Ramos (cell line): ENCODE measurements at regions not wholly inside any gene's neighbourhood (a gene's known extent, or its start where the extent isn't known, plus 50 kb on each side); places are given as distances from the start of the nearest gene placed in this dataset.

Source experiments
- in situ Hi-C: fragments of 300-500 bp; cut with MboI; formaldehyde crosslinking; loops from one replicate; pipeline ENCODE4 v1.14.3; 2022; ENCODE audit warnings: low sequenced_read_pairs; ENCODE audit not compliant: unreplicated experiment

DNA sequence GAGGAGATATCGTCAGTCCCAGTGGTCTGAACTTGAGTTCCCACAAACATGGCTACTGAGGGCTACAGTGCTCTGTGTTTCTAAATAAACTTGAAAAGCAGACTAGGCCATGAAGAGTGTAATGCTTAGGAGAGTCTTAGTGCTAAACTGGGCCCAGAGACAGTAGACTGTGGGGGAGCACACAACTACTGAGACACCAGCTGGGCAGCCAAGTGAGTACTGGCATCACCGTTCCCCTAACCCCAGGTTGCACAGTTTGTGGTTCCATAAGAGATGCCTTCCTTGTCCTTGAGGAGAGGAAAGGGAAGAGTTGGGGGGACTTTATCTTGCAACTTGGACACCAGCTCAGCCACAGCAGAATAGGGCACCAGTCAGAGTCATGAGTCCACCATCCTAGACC lies 172.1 kb upstream of the DMRTA1 start:
- in situ Hi-C loops, result no loop called here

- in situ Hi-C loops, result no loop called here
These were observed 168.2 kb upstream of the DMRTA1 start for GRCh38 chr9:22278426-22278825.

DNA sequence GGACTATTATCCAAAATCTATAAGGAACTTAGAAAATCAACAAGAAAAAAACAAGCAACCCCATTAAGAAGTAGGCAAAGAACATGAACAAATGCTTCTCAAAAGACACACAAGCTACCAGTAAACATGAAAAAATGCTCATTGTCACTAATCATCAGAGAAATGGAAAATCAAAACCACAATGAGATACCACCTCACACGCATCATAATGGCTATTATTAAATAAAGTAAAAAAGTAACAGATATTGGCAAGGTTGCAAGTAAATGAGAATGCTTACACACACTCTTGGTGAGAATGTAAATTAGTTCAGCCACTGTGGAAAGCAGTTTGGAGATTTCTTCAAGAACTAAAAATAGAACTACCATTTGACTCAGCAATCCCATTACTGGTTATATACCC lies 167.0 kb upstream of the DMRTA1 start:
- in situ Hi-C loops, result no loop called here

- in situ Hi-C loops, result no loop called here
These were observed 161.6 kb upstream of the DMRTA1 start for GRCh38 chr9:22285066-22285465.

DNA sequence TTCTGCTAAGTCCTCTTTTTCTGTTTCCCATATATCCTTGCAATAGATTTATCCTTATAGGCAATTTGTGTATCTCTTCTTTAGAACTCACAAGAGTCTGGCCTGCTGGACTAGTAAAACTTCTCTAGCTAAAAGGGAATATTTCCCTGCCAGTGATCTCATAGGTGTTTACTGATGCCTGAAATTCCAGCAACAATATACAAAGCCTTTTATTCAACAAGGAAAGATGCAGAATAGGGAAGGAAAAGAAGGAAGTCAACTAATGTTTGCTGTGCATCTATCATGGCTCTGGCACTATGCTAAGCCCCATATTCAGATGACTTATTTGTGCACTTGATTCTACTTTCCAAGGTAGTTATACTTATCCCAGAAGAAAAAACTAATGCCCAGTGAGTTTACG lies 160.0 kb upstream of the DMRTA1 start:
- in situ Hi-C loops, result no loop called here

GRCh38 chr9:22288661-22289060 lies 158.0 kb upstream of the DMRTA1 start:
- in situ Hi-C loops, result no loop called here

DNA sequence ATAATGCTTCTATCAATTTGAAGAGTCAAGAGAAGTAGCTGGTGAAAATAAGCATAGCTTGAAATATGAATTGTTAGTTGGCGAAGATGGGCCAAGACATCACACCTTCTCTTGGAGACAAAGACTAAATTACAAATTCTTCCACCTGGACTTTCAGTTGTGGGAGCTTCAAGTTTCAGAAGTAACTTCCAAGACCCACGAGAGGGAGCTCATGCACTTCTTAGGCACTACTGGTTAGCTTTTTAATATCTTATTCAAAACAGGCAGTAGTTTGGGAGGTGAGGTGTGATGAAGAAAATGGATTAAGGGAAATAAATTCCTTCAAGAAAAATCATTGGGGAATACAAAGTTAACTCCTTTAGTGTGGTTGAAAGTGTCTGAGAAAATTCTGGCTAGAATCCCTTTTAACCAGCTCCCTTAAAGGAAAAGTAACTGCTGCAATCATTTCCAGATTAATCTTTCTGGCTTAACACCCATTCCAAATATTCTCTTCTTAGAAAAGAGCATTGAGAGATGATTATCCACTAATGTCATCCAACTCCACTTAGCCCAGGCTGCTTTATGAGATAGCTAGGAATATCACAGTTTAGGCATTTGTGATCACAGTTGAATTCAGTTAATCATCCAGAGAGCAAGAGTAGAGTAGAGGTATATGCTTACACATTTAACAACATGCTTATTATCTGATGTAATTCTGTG lies 139.5 kb upstream of the DMRTA1 start:
- in situ Hi-C loops, result no loop called here

- in situ Hi-C loops, result no loop called here
These were observed 138.4 kb upstream of the DMRTA1 start for GRCh38 chr9:22308177-22308576.

GRCh38 chr9:22316645-22317044 lies 130.0 kb upstream of the DMRTA1 start:
- in situ Hi-C loops, result no loop called here

DNA sequence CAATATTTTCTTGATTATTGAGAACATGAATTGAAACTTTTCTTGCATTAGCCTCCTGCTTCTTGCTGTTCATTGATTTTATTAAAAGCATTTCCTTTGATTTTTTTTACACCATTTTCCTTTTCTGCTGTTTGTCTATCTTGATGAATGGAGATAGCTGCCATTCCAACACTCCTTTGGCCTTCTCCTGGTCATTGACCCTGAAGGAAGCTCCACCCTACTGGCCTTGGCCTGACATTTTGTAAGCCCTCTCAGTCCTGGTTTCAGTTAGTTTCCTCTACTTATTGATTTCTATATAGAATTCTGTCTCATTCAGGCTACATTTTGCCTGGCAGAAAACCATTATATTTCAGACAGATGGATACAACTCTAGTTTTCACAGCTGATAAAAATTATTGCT lies 115.1 kb upstream of the DMRTA1 start:
- in situ Hi-C loops, result no loop called here

GRCh38 chr9:22332202-22332601 lies 114.4 kb upstream of the DMRTA1 start:
- in situ Hi-C loops, result no loop called here

GRCh38 chr9:22337261-22337660 lies 109.4 kb upstream of the DMRTA1 start:
- in situ Hi-C loops, result no loop called here

- in situ Hi-C loops, result no loop called here
These were observed 104.0 kb upstream of the DMRTA1 start for GRCh38 chr9:22342491-22343217.

- in situ Hi-C loops, result no loop called here
These were observed 103.4 kb upstream of the DMRTA1 start for GRCh38 chr9:22343218-22343611.

DNA sequence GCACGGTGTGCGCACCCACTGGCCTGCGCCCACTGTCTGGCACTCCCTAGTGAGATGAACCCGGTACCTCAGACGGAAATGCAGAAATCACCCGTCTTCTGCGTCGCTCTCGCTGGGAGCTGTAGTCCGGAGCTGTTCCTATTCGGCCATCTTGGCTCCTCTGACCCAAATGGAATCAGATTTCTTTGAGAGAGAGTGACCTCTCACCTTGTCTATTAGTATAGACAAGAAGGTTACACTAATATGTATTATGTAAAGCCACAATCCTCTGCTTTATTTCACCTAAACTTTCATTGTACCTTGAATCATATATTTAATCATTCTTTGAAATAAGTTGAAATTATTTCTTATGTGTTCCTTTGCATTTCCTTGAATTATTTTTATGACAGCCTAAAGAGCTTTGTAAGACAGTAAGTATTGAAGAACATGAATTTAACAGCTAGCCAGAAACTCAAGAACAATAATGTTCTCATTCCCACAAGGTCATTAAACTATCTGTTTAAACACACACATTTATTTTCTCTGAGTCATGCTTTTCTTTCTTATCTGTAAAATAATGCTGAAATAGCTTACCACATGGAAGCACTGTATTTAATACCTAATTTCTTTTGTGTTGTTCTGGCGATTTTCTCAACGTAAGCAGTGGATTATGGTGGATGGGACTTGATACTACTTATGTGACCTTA lies 91.8 kb upstream of the DMRTA1 start:
- in situ Hi-C loops, result no loop called here

- in situ Hi-C loops, result no loop called here
These were observed 89.6 kb upstream of the DMRTA1 start for GRCh38 chr9:22356985-22357384.

DNA sequence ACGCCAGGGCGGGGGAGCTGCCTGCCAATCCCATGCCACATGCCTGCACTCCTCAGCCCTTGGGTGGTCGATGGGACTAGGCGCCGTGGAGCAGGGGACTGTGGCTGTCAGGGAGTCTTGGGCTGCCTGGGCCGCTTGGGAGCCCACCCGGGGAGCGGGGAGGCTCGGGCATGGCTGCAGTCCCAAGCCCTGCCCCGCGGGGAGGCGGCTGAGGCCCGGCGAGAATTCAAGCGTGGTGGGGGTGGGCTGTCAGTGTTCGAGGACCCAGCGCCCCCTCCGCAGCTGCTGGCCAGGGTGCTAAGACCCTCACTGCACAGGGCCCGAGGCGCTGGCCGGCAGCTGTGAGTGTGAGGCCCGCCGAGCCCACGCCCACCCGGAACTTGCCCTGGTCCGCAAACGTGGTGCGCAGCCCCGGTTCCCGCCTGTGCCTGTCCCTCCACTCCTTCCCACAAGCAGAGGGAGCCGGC lies 83.2 kb upstream of the DMRTA1 start:
- in situ Hi-C loops, result no loop called here

DNA sequence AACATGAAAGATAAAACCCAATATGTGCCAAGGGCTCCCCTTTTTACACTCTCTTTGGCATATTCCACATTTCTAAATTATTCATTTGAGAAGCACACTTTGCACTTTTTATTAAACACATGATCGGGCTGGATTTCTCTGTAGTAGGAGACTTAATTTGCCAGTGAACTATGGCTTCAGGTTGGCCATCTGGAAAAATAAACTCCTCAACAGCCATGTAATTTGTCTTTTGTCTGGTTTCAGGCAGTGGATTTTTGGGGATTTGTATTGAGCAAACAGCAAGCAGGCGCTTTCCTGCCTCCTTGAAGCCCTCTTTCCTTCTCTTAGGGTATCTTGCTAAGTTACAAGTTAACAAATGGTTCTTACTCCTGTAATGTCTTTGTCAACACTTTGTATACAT lies 73.0 kb upstream of the DMRTA1 start:
- in situ Hi-C loops, result no loop called here

DNA sequence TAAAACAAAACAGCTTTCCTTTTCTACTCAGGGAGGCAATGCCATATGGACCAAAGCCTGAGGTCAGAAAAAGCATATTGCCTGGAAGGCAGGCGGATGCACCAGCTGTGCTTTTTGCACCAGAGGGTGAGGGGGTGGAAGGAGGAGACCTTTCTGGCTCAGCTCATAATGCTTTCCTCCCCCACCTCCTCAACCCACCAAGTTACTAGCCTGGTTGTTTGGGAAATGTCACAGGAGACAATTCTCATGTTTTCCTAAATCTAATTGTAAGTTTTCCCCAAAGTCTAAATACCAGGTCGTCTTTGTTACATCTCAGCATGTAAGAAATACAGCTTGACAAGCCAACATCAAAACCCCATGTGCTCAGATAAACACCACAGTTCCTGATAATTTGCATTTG lies 72.6 kb upstream of the DMRTA1 start:
- in situ Hi-C loops, result no loop called here

DNA sequence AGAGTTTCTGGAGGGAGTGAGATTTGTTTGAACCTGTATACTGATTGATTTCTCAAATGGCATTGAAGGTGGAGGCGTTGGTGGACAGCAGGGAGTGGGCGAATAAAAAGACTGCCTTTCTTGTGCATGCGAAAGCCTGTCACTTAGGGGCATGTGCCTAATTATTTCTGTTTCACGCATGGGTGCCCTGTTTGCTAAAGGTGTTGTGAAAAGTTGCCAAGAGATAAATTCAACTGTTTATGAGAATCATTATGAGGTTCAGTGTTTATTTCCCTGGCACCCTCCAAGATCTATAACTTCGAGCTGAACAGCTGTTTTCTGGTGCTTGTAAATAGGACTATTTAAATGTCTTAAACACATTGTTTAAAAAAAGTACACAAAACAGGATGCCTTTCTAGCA lies 67.4 kb upstream of the DMRTA1 start:
- in situ Hi-C loops, result no loop called here

- in situ Hi-C loops, result no loop called here
These were observed 65.5 kb upstream of the DMRTA1 start for GRCh38 chr9:22381170-22381569.
